Left colon (tissue), 2 donors: ENCODE measurements at regions not wholly inside any gene's neighbourhood (a gene's known extent, or its start where the extent isn't known, plus 50 kb on each side); places are given as distances from the start of the nearest gene placed in this dataset.
A peak's percentile ranks its signal among the peaks of the same experiment; 100 is the strongest.

Experiments
- ATAC-seq: fragments of 200-7000 bp; cut with Tn5 transposase; one replicate; pipeline ENCODE4 v1.9.1; 2020; ENCODE audit warnings: mild to moderate bottlenecking, moderate library complexity
- DNase-seq, 2 donors: peaks; one replicate each; pipeline ENCODE4 v3.0.0-alpha.2; 2020
- intact Hi-C, 2 donors: fragments of 100-400 bp; cut with DNase I in 1 of 2; cut with micrococcal nuclease in 1 of 2; formaldehyde crosslinking; loops; one replicate each; pipeline versions ENCODE4 v1.11.2 to v1.14.0; 2022; cut with DNase I, micrococcal nuclease
- donor health status: DM: no; HTN: no; CAD: no.
- donor health status: DM: yes; HTN: yes; CAD: no.

DNA sequence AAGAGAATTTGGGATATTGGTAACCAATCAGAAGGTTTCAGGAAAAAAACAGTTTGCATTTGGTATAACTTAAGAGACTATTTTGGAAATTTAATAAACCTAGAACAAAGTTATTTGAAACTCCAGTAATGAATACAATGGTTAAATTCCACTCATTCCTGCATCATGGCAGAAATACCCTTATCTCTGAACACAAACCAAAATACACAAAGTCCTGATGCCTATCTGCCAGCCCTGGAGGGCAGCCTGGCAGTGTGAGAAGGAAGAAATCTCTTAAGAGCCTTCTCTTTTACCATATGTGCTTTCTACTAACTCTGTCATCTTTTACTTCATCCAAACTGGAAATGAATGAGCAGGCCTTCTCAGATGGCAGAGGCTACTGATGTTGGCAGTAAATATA is 147.1 kb upstream of the LYZL1 start:
- ATAC-seq: no peak
- no peak for DNase-seq
- intact Hi-C loops: no loop called here

DNA sequence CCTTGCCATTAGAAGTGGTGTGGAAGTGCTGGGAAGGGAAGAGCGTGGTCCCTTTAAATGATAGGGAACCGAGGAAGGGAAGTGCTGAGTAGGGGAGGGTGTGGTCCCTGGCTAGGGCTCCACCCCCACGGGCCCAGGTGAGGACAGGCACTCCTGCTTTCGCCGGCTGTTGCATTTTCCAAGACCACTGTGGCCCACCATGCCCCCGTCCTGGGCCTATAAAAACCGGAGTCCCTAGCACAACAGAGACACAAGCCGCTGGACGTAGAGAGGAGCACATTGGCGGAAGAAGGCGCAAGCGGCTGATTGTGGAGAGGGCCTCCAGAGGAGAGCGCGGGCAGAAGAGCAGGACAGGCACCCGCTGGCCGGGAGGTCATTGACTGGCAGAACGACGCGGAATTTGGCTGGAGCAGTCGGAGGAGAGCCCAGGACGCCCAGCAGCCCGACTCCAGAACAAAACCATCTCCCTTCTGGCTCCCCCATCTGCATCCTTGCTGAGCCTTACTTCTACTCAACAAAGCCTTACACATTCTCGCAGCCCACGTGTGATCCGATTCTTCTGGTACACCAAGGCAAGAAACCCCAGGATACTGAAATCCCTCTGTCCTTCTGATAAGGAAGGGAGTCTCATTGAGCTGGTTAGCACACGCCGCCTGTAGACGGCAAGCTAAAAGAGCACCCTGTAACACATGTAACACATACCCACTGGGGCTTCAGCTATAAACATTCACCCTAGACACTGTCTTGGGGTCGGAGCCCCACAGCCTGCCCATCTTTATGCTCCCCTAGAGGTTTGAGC is 146.2 kb upstream of the LYZL1 start:
- intact Hi-C loops: no loop called here
- no peak for DNase-seq
- peak; percentile 56 for ATAC-seq

DNA sequence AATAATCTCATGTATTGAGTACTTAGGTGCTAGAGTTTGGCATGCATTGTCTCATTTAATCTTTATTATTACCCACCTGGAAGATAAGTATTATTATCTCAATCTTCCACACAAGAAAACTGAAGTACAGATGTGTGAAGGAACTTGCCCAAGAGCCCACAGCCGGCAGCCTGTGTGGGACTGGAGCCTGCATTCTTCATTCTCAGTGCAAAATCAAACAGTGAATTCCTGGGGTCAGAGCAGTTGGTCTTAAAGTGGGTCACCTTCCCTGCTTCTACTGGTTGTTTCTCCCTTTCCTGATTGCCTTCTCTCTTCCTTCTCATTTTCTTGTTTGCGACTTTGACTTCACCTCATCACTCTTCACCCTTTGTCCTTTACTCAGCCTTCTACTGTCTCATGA is 144.7 kb upstream of the LYZL1 start:
- DNase-seq (no peak), ATAC-seq (no peak)
- intact Hi-C loops: no loop called here

DNA sequence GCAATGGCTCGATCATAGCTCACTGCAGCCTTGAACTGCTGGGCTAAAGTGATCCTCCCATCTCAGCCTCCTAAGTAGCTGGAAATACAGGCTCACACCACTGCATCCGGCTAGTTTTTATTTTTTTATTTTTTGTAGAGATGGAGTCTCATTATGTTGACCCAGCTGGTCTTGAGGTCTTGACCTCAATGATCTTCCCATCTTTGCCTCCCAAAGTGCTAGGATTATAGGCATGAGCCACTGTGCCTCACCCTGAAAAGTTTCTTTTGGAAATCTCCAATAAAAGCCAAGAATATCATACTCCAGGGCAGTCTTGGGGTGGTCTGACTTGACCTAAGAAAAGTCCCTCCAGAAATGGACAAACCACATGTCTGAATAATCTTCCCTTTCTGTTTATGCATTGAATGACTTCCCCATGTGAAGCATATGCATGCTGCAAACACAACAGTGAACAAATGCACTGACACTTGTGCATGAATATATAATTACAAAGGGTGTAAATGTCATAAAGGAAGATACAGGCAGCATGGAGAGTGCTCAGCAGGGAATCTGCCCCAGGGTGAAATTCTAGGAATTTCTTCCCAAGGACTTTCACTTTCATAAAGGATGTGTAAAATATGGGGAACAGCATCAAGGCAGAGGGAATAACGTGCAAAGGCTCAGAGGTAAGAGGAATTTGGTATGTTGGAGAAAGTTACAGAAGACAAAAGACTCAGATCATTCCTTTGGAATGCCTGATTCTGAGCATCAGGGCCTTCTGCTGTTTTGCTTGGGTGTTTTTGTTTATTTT is 142.4 kb upstream of the LYZL1 start:
- DNase-seq (no peak), ATAC-seq (no peak)
- intact Hi-C loops: no loop called here

DNA sequence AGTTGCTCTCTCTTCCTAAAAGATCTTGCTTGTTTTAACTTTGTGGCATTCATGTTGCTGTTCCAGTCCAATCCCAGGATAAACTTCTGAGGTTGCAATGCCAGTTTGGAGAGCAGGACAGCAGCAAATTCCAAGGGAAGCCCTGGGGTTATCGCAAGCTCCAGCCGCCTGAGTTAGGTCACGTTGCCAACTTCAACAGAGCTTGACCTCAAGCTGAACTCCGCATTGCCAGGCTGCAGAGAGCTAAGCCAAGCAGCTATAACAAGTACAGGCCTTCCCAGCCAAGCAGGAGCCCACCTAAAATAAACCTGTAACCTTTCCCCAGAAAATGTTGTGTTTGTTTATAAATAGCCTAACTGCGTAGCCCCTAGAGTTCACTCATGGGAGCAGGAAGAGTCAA is 138.9 kb upstream of the LYZL1 start:
- intact Hi-C loops: no loop called here
- no peak for DNase-seq
- ATAC-seq: no peak

DNA sequence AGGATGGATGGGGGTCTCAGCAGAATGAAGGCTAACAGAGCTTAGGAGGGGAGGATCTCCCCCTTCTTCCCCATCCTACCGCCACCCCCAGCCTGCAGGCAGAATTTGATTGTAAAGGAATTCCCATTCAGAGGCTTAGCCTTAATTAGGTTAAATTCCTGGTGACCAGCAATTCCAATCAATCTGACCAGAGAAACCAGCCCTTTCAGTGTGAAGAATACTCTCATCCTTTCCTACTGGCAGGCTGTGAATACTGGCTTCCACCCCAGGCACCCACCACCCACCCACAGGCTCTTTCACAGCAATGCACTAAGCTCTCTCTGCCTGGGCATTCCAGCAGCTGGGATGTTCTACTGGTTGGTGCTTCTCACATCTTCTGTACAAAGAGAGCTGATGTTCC is 137.9 kb upstream of the LYZL1 start:
- ATAC-seq: no peak
- no peak for DNase-seq
- intact Hi-C loops: no loop called here

DNA sequence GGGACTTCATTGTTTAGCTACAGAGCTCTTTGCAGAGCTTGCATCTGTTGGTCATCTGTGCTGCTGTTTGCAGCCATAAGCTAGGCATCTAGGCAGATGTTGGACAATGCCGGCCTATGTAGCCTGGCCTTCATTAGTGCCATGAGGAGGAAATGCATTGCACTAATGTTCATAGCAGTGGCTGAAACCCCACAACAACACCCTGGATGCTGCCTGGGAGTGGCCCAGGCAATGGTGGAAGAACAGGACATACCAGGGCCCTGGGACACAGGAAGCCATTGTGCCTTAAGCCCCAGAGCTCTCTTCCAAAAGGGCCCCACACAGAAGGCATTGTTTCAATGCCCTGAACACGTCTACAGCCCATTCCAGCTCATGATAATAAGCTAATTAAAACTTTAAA is 131.5 kb upstream of the LYZL1 start:
- ATAC-seq: no peak
- intact Hi-C loops: no loop called here
- no peak for DNase-seq

DNA sequence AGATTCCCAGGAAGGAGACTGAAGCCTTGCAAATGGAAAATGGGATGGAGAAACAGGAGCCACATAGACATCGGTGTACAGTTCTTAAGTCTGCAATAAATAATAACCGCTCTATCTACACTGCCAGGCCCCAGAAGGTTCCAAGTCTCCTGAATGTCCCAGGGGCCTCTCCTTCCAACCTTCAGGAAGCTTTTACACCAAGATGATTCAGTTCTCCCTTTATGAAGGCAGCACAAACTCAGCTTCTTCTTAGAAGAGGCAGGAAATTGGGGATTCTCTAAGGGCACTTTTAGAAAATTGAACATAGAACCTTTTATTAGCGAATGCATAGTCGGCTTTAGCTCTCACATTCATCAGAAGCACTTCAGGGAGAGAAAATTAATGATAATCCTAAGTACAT is 130.8 kb upstream of the LYZL1 start:
- ATAC-seq (no peak), DNase-seq (no peak)
- intact Hi-C loops: no loop called here

DNA sequence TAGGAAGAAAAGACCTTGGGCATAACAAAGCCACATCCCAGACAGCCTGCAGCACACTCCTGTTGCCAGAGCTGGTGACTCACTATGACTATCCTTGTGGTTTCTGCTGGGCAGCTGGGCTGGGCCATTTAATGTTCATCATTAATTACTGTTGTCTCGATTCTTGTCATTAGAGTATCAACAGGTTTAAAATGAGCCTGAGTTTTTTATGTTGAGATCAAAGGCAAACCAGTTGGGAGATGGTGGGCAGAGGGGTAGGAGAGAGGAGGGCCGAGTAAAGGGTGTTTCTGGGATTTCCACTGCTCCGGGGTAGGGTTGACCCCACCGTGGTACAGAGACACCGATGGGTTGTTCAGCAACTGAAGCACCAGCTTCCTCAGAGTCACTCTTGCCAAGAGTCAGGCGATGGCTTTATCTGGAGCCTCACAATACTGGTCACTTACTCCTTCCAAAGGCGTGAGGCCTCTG is 128.7 kb upstream of the LYZL1 start:
- no peak for DNase-seq
- ATAC-seq: no peak

DNA sequence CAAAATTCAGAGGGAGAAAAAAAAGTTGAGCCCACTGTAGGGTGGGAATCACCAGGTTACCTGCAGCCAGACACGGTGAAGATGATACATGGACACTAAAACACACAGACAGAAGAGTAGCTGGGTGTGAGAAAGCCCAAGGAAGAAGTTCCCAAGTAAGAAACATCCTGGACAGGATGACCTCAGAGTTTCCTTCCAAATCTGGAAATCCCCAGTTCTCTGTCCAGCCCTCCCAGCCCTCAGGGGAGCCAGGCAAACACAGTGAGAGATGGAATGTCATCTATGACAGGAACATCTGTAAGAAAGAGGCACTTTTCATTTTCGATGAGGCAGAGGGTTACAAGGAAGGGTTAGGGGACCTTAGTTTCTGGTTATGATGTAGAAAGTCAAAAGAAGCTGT is 125.1 kb upstream of the LYZL1 start:
- ATAC-seq (no peak), DNase-seq (no peak)
- intact Hi-C loops: no loop called here

More for the DNA sequence above, 128.7 kb upstream of the LYZL1 start:
- intact Hi-C loops: no loop called here

DNA sequence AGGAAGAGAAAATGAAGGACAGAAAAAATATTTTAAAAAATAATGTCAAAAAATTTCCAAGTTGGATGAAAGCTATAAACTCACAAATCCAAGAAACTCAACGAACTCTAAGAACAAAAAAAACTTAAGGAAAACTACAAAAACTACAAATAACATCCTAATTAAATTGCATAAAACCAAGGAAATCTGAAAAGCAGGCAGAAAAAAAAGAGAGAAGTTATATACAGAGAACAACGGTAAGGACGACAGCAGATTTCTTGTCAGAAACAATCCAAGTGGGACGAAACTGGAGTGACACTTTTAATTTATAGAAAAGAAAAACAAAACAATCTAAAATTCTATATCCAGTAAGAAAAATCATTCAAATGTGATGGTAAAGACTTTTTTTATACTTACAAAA is 122.2 kb upstream of the LYZL1 start:
- intact Hi-C loops: no loop called here
- ATAC-seq (no peak), DNase-seq (no peak)

DNA sequence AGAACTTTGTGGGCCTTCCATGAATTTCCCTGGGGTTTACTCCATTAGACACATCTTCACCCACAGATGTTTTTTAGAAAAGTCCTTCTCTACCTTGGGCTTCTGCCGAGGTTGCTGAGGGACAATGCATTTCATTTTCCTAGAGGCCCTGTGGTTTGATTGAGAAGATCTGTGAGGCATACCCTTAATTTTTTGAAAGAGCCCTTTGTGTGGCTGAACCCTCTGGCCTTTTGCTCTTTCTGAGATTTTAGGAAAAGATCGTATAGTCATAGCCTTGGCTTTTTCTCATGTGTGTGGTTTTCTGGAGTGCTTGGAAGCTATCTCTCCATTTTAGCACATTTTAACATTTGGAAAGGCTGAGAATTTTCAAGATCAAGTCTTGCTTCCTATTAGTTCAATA is 119.8 kb upstream of the LYZL1 start:
- intact Hi-C loops: no loop called here
- ATAC-seq (no peak), DNase-seq (no peak)

DNA sequence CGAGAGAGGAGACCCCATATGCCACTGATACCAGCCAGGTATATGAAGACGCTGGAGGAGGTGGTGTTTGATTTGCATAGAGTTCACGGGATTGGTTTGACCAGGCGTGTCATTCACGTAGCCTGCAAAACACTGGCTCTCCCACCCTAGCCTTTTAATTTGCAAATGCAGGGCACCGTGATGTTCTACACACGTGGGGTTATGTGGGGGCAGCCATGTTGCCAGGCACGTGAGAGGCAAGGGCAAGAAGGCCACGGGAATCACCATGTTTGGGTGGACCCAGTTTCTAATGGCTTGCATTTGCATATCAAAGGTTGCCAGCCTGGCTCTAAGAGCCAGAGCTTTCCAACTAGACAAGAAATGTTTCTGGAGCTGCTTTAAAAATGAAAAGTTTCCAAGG is 117.2 kb upstream of the LYZL1 start:
- ATAC-seq (no peak), DNase-seq (no peak)
- intact Hi-C loops: no loop called here

DNA sequence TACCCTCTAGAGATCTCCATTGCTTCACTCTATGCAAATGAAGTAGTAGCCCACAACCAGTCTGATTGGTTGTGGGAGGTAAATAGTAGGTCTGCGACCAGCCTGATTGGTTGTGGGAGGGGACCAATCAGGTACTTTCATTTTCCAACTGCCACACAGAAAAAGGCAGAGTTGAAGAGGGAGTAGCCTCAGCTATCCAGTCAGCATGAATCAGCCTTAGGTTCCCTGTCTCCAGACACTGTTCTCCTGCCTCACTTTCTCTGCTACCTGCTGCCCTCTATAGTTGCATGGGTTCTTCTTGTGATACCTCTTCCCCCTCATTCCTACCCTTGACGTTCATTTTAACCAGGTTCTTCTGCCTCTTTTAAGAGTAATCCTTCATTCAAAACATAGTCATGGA is 114.5 kb upstream of the LYZL1 start:
- intact Hi-C loops: no loop called here
- no peak for DNase-seq
- no peak for ATAC-seq

DNA sequence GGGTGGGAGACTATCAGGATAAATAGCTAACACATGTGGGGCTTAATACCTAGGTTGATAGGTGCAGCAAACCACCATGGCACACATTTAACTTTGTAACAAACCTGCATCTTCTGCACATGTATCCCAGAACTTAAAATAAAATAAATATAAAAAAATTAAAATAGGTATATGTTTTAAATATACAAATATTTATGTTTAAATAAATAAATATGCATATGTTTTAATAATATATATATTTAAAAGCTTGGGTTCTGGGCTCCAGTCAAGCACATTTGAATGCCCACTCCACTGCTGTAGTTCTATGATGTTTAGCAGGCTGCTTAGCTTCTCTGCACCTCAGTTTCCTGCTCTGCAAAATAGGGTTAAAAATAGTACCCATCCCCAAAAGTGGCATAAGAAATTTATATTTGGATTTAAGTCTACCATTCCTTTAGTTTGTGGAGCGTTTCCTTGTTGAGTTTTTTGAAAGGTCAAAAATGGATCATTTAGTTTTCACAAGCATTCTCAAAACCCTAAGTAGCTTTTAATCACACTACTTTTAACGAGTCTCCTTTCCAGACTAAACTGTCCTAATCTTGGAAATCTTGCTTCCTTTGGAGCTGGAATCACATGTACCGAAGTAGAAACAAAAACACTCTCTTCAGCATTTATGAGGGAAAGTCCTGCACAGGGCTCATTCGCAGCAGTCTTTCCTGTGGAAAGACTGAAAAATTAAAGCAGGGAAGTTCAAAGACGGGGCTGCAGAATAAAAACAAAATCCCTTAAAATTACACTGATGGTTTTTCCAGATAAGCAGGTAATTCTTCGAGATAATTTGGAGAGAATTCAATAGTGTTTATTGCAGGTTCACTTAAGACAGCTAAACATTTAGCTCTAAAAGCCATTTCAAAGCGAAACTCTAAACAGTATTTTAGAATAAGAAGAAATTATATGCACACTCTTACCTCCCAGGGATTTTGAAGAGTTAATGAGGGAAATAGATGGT is 111.7 kb upstream of the LYZL1 start:
- DNase-seq: no peak
- no peak for ATAC-seq
- intact Hi-C loops: no loop called here

DNA sequence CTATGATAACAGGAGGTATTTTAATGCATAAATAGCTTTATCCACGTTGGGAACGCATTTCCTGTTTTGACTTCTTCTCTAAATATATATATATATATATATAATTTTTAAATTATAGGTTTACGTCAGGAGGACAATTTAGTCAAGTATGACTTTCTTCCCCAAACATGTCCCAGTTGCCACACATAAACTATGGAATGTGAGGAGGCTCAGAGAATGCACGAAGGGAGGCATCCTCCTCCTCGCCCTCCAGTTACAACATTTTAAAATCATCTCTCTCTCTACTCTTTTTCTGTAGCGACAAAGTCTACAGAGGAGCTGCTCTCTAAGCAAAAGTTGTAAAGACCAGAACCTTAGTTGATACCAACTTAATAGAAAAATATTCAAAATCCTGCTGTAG is 106.9 kb upstream of the LYZL1 start:
- DNase-seq: no peak
- intact Hi-C loops: no loop called here
- ATAC-seq: no peak

DNA sequence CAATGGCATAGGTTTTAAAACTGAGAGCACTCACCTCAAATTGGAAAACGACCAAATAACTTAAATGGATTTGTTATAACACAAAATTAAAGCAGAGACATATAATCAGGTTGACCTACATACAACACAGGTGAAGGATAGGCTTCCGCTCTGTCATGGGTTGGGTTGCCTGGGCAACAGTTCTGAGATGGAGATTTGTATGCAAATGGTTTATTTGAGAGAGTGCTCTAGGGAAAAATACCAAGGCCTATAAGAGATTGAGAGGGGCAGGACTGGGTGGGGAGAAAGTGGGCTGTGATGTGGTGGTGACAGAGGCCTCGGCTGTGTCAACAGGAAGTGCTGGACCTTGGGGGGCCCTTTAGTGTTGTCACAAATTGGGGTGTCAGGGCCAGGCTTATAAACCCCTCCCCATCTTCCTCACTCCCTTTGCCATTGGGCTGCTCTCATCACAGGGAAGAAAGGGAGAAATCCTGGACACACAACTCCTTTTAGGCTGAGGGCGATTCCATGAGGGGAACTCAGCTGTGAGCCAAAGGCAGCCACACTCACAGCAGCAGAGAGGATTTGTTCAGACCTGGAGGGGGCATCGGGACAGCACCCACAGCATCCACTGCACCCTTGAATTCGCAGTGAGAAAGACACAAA is 105.4 kb upstream of the LYZL1 start:
- intact Hi-C loops: no loop called here
- no peak for ATAC-seq
- DNase-seq: no peak

DNA sequence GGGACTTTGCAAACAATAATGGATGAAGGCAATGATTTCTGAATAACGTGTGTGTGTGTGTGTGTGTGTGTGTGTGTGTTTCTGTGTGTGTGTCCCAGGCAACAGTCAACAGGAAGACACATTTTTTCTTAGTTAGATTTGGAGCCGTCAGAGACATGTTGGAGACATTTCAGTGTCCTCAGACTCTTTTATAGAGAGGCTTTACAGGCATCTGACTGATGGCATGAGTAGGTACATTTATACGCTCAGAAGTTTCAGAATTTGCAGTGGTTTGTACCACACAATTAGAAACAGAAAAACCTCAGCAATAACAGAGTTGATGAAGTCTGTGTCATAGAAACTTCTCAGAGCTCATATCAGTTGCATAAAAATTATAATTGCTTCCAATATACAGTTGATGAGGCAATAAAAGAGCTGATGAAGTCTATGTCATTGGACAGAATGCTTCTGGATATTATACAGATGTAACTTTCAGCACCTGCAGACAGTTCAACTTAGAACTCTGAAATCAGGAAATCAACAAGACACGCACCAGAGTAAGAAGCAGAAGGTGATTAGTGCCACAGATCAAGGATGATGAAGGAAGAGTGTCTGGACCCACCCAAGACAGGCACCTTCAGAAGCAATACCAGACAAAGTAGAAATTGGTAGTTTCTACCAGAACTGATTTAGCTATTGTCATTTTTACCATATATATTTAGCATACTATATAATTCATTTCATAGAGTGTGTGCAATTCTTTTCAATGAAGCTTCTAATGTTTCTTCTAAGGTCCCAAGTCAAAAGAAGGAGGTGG is 104.5 kb upstream of the LYZL1 start:
- DNase-seq (no peak), ATAC-seq (no peak)
- intact Hi-C loops: no loop called here
